Esophagus squamous epithelium (tissue), 5 donors: ENCODE measurements at regions not wholly inside any gene's neighbourhood (a gene's known extent, or its start where the extent isn't known, plus 50 kb on each side); places are given as distances from the start of the nearest gene placed in this dataset.
A peak's percentile ranks its signal among the peaks of the same experiment; 100 is the strongest.

Source experiments
- DNase-seq: peaks from one replicate; lab custom pipeline; 2025; lab: John Stamatoyannopoulos, UW
- H3K27ac ChIP-seq, 4 donors: fragments of 200-600 bp; sonication (generic); one replicate each; pipeline ENCODE4 v1.5.1; 2016 to 2019; ENCODE audit warnings: mild to moderate bottlenecking in 1 of 4
- H3K27me3 ChIP-seq, 4 donors: fragments of 200-600 bp; sonication (generic); 1 replicate in 3 of 4; 2 replicates in 1 of 4; pipeline versions ENCODE4 v1.5.1 to v1.6.0; 2017 to 2021; ENCODE audit warnings: antibody characterized with exemption in 1 of 4
- H3K36me3 ChIP-seq, 3 donors: fragments of 200-600 bp; sonication (generic); one replicate each; pipeline ENCODE4 v1.5.1; 2016 to 2019
- H3K4me1 ChIP-seq, 3 donors: fragments of 200-600 bp; sonication (generic); one replicate each; pipeline ENCODE4 v1.5.1; 2017 to 2019
- H3K4me3 ChIP-seq, 4 donors: fragments of 200-600 bp; sonication (generic); 1 replicate in 3 of 4; 2 replicates in 1 of 4; pipeline ENCODE4 v1.5.1; 2016 to 2019; ENCODE audit warnings: mild to moderate bottlenecking in 2 of 4, moderate library complexity in 1 of 4
- H3K9me3 ChIP-seq, 3 donors: fragments of 200-600 bp; sonication (generic); one replicate each; pipeline ENCODE4 v1.5.1; 2016 to 2019
- POLR2A ChIP-seq, 4 donors: fragments of 450-650 bp; IDR thresholded peaks; one replicate each; pipeline ENCODE4 v1.6.1; 2017; ENCODE audit warnings: antibody characterized with exemption in 4 of 4, mild to moderate bottlenecking in 4 of 4, moderate library complexity in 3 of 4
- WGBS, 2 donors: methylation state at CpG; one replicate each; pipeline ENCODE4 v1.1.5; 2018; 5-methylcytosine and 5-hydroxymethylcytosine counted together
- intact Hi-C: fragments of 100-400 bp; cut with DNase I; formaldehyde crosslinking; loops from one replicate; pipeline ENCODE4 v1.15.0; 2022
- TF ChIP-seq, protein P1 (sequence below), 6 experiments: fragments of 450-650 bp in 4 of 6; fragments of 200-600 bp in 2 of 6; sonication (generic) in 2 of 6; IDR thresholded peaks; one replicate each; pipeline ENCODE4 v1.5.1; 2016 to 2019; ENCODE audit warnings: antibody characterized with exemption in 6 of 6, mild to moderate bottlenecking in 4 of 6, moderate library complexity in 4 of 6
- donor health status: DM: yes; HTN: yes; CAD: no.

- no peak overlapping the region for H3K4me3 ChIP-seq
- intact Hi-C loops, result no loop called here
- no peaks in the 10 kb centered on the region for H3K36me3 ChIP-seq
- H3K27me3 ChIP-seq, result no peaks in the 10 kb centered on the region
- H3K9me3 ChIP-seq, result no peaks in the 10 kb centered on the region
- no peak overlapping the region for H3K27ac ChIP-seq
- peaks cover 0 to 18% (median 8%) of the 10 kb centered on the region in 3 donors for H3K4me1 ChIP-seq
- no peak for DNase-seq
- WGBS, 2 donors, result 42 to 62% methylated on average over 3 of the region's 3 CpGs
- TF ChIP-seq, protein P1, sequence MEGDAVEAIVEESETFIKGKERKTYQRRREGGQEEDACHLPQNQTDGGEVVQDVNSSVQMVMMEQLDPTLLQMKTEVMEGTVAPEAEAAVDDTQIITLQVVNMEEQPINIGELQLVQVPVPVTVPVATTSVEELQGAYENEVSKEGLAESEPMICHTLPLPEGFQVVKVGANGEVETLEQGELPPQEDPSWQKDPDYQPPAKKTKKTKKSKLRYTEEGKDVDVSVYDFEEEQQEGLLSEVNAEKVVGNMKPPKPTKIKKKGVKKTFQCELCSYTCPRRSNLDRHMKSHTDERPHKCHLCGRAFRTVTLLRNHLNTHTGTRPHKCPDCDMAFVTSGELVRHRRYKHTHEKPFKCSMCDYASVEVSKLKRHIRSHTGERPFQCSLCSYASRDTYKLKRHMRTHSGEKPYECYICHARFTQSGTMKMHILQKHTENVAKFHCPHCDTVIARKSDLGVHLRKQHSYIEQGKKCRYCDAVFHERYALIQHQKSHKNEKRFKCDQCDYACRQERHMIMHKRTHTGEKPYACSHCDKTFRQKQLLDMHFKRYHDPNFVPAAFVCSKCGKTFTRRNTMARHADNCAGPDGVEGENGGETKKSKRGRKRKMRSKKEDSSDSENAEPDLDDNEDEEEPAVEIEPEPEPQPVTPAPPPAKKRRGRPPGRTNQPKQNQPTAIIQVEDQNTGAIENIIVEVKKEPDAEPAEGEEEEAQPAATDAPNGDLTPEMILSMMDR (IDR thresholded peaks at IDR 0.05), result no peak
- no peak for TF ChIP-seq POLR2A (IDR thresholded peaks at IDR 0.05)
These were observed 75.7 kb upstream of the PIK3R1 start for GRCh38 chr5:68139611-68140441.

- Histone ChIP-seq H3K27ac (peak overlapping the region in 1 of 4 donors; percentile 1), H3K36me3 (no peaks in the 10 kb centered on the region), H3K9me3 (no peaks in the 10 kb centered on the region), H3K27me3 (no peaks in the 10 kb centered on the region), H3K4me3 (no peak overlapping the region), H3K4me1 (peaks cover 0 to 31% (median 8%) of the 10 kb centered on the region in 3 donors)
- intact Hi-C loops, result no loop called here
- no peak for TF ChIP-seq POLR2A (IDR thresholded peaks at IDR 0.05)
- TF ChIP-seq, protein P1 (IDR thresholded peaks at IDR 0.05), result no peak
- DNase-seq, result no peak
- WGBS, 2 donors, result 44 to 58% methylated on average over 2 of the region's 2 CpGs
These were observed 77.9 kb upstream of the PIK3R1 start for GRCh38 chr5:68137511-68138140.

DNA sequence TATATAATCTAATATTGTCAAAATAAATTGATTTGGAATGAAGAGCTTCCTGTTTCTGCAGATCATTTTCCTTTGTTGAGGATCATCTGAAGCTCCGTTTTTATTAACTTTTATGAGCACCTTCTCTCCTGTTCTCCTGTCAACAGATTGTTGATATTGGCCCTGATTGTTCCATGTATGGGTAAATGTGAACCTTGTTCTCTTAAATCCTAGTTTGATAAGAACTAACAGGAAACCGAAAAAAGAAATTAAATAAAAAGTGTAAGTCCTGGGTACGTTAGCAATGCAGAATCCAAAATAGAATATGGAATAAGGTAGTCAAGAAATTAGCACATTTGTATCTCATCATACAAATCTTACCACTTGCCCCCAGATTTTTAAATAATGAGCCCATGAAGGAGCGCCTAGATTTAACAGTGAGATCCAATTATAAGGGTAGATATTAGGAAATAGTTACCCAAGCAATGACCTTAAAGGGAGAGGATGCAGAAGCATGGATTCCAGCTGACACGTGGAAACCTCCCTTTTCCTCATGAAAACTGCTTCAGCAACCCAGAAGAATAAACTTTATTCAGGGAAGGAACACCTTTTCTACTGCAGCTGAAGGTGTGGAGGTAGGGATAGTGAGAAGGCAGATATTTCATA lies 80.8 kb upstream of the PIK3R1 start:
- WGBS, 2 donors, result 66 to 77% methylated on average over 5 of the region's 5 CpGs
- Histone ChIP-seq H3K4me3 (no peak overlapping the region), H3K9me3 (no peaks in the 10 kb centered on the region), H3K27ac (no peak overlapping the region), H3K27me3 (no peaks in the 10 kb centered on the region), H3K4me1 (peaks cover 0 to 19% (median under 1%) of the 10 kb centered on the region in 3 donors), H3K36me3 (no peaks in the 10 kb centered on the region)
- TF ChIP-seq, protein P1 (IDR thresholded peaks at IDR 0.05), result no peak
- no peak for TF ChIP-seq POLR2A (IDR thresholded peaks at IDR 0.05)
- no peak for DNase-seq
- intact Hi-C loops, result no loop called here

GRCh38 chr5:68134033-68134668 lies 81.4 kb upstream of the PIK3R1 start:
- TF ChIP-seq POLR2A (IDR thresholded peaks at IDR 0.05), result no peak
- TF ChIP-seq, protein P1 (IDR thresholded peaks at IDR 0.05), result no peak
- Histone ChIP-seq H3K27ac (no peak overlapping the region), H3K27me3 (no peaks in the 10 kb centered on the region), H3K4me3 (no peak overlapping the region), H3K9me3 (no peaks in the 10 kb centered on the region), H3K36me3 (no peaks in the 10 kb centered on the region), H3K4me1 (peaks cover 0 to 14% (median 0%) of the 10 kb centered on the region in 3 donors)
- no peak for DNase-seq
- intact Hi-C loops, result no loop called here
- WGBS, 2 donors, result 47 to 71% methylated on average over 10 of the region's 10 CpGs
